Osteoblast (primary cell): ENCODE measurements at regions not wholly inside any gene's neighbourhood (a gene's known extent, or its start where the extent isn't known, plus 50 kb on each side); places are given as distances from the start of the nearest gene placed in this dataset.
"Not testable (repeated sequence)": the region's sequence is repeated elsewhere in the genome, so short reads cannot be mapped to it uniquely, and the experiment has no call there.

Source experiments
- DNase-seq: peaks from one replicate; pipeline ENCODE4 v3.0.0; 2011; ENCODE audit warnings: low spot score, mixed read lengths; ENCODE audit not compliant: insufficient read length; ENCODE audit errors: missing footprints
- H2AFZ ChIP-seq: 2 replicates; pipeline ENCODE4 v1.6.0; 2011; ENCODE audit warnings: mild to moderate bottlenecking, low read length
- H3K27ac ChIP-seq: 2 replicates; pipeline ENCODE4 v1.5.1; 2011; ENCODE audit warnings: mild to moderate bottlenecking, low read depth, low read length, moderate library complexity
- H3K27me3 ChIP-seq: 2 replicates; pipeline ENCODE4 v1.6.0; 2012; ENCODE audit warnings: mild to moderate bottlenecking, control low read depth, inconsistent platforms, low read length, moderate library complexity; ENCODE audit not compliant: insufficient read depth
- H3K36me3 ChIP-seq: 2 replicates; pipeline ENCODE4 v1.5.1; 2011; ENCODE audit warnings: mild to moderate bottlenecking, low read length, control low read depth, moderate library complexity; ENCODE audit not compliant: insufficient read depth
- H3K4me1 ChIP-seq: 2 replicates; pipeline ENCODE4 v1.5.1; 2011; ENCODE audit warnings: mild to moderate bottlenecking, low read length, control low read depth, moderate library complexity; ENCODE audit not compliant: insufficient read depth
- H3K4me2 ChIP-seq: 2 replicates; pipeline ENCODE4 v1.6.0; 2011; ENCODE audit warnings: mild to moderate bottlenecking, low read length; ENCODE audit not compliant: insufficient read depth
- H3K4me3 ChIP-seq: fragments of 200-600 bp; sonication (generic); 3 replicates; pipeline ENCODE4 v1.5.1; 2012; ENCODE audit warnings: mild to moderate bottlenecking, low read length, inconsistent platforms; ENCODE audit not compliant: insufficient read depth
- H3K79me2 ChIP-seq: 2 replicates; pipeline ENCODE4 v1.6.0; 2012; ENCODE audit warnings: mild to moderate bottlenecking, low read length, control low read depth, inconsistent platforms; ENCODE audit not compliant: insufficient read depth
- H3K9me3 ChIP-seq: 2 replicates; pipeline ENCODE4 v1.5.1; 2011; ENCODE audit warnings: low read depth, low read length, control low read depth
- H4K20me1 ChIP-seq: 2 replicates; pipeline ENCODE4 v1.6.0; 2012; ENCODE audit warnings: mild to moderate bottlenecking, low read length, control low read depth; ENCODE audit not compliant: insufficient read depth
- CTCF ChIP-seq: IDR thresholded peaks from 2 replicates; pipeline ENCODE4 v1.5.1; 2011; ENCODE audit warnings: mild to moderate bottlenecking, low read depth, low read length, moderate library complexity; ENCODE audit errors: extremely low read depth

GRCh38 chr5:104033186-104033585 is 470.6 kb upstream of the NUDT12 start:
- DNase-seq, H3K27ac ChIP-seq, H3K4me3 ChIP-seq, H3K79me2 ChIP-seq, H3K4me2 ChIP-seq, H2AFZ ChIP-seq, H3K36me3 ChIP-seq, H3K9me3 ChIP-seq, H4K20me1 ChIP-seq, H3K27me3 ChIP-seq, H3K4me1 ChIP-seq: not testable (repeated sequence)

DNA sequence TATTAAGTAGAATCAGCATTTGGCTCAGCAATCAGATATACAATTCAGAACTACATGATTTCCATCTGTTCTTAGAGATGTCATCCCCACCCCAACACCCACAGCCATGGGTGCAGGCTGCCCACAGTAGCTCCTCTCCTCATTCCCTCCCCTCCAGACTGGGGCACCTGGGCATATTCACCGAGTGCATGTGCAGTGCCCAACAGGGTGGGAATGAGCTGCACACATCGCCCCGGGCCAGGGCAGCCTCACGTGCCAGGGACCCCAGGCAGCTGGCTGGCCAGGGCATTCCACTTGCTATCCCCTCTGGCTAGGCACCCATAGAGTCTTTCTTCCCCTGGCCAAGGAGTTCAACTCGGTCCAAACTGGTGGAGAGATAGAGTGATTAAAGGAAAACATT is 461.9 kb upstream of the NUDT12 start:
- H3K4me3 ChIP-seq, result no peak overlapping the region
- no peak for DNase-seq
- no peak overlapping the region for H2AFZ ChIP-seq
- H3K4me1 ChIP-seq, result no peaks in the 10 kb centered on the region
- H3K9me3 ChIP-seq, result no peaks in the 10 kb centered on the region
- no peaks in the 10 kb centered on the region for H3K36me3 ChIP-seq
- H3K27me3 ChIP-seq, result no peaks in the 10 kb centered on the region
- no peaks in the 10 kb centered on the region for H4K20me1 ChIP-seq
- no peak for TF ChIP-seq CTCF
- H3K4me2 ChIP-seq, result no peak overlapping the region
- H3K27ac ChIP-seq, result no peak overlapping the region
- H3K79me2 ChIP-seq, result no peaks in the 10 kb centered on the region

GRCh38 chr5:104023739-104024138 is 461.1 kb upstream of the NUDT12 start:
- Histone ChIP-seq H3K27me3 (no peaks in the 10 kb centered on the region), H3K9me3 (no peaks in the 10 kb centered on the region), H3K4me1 (no peaks in the 10 kb centered on the region), H3K4me2 (no peak overlapping the region), H4K20me1 (no peaks in the 10 kb centered on the region), H3K36me3 (no peaks in the 10 kb centered on the region), H3K79me2 (no peaks in the 10 kb centered on the region), H3K4me3 (no peak overlapping the region), H3K27ac (no peak overlapping the region), H2AFZ (no peak overlapping the region)
- no peak for TF ChIP-seq CTCF
- peak; percentile 47 for DNase-seq

- H3K4me2 ChIP-seq, result no peak overlapping the region
- no peaks in the 10 kb centered on the region for H3K79me2 ChIP-seq
- no peak overlapping the region for H3K27ac ChIP-seq
- H3K27me3 ChIP-seq, result no peaks in the 10 kb centered on the region
- no peak for TF ChIP-seq CTCF
- no peaks in the 10 kb centered on the region for H4K20me1 ChIP-seq
- H3K9me3 ChIP-seq, result no peaks in the 10 kb centered on the region
- DNase-seq, result no peak
- no peaks in the 10 kb centered on the region for H3K36me3 ChIP-seq
- no peaks in the 10 kb centered on the region for H3K4me1 ChIP-seq
- no peak overlapping the region for H3K4me3 ChIP-seq
- no peak overlapping the region for H2AFZ ChIP-seq
These were observed 457.4 kb upstream of the NUDT12 start for GRCh38 chr5:104019956-104020355.

- no peak for TF ChIP-seq CTCF
- DNase-seq, result no peak
- no peak overlapping the region for H3K4me3 ChIP-seq
- no peaks in the 10 kb centered on the region for H3K79me2 ChIP-seq
- no peak overlapping the region for H2AFZ ChIP-seq
- no peaks in the 10 kb centered on the region for H3K27me3 ChIP-seq
- no peak overlapping the region for H3K27ac ChIP-seq
- H3K4me1 ChIP-seq, result no peaks in the 10 kb centered on the region
- H3K36me3 ChIP-seq, result no peaks in the 10 kb centered on the region
- no peaks in the 10 kb centered on the region for H3K9me3 ChIP-seq
- no peak overlapping the region for H3K4me2 ChIP-seq
- H4K20me1 ChIP-seq, result no peaks in the 10 kb centered on the region
These were observed 455.7 kb upstream of the NUDT12 start for GRCh38 chr5:104018299-104018698.
